HG03442 (cell line): ENCODE measurements at regions not wholly inside any gene's neighbourhood (a gene's known extent, or its start where the extent isn't known, plus 50 kb on each side); places are given as distances from the start of the nearest gene placed in this dataset.

ENCODE experiments used
- ATAC-seq: cut with Tn5 transposase; IDR thresholded peaks from one replicate; pipeline ENCODE4 v1.9.1; 2021; ENCODE audit warnings: mild to moderate bottlenecking, moderate library complexity; ENCODE audit not compliant: unreplicated experiment

- no peak for ATAC-seq
Measured at GRCh38 chr19:32138416-32138815, 207.0 kb upstream of the ZNF507 start.

GRCh38 chr19:32141840-32142511 is 203.4 kb upstream of the ZNF507 start:
- ATAC-seq: no peak

- no peak for ATAC-seq
Measured at GRCh38 chr19:32146664-32147063, 198.7 kb upstream of the ZNF507 start.

- ATAC-seq: no peak
Measured at GRCh38 chr19:32150605-32151004, 194.8 kb upstream of the ZNF507 start.

- ATAC-seq: no peak
Measured at GRCh38 chr19:32154418-32154817, 191.0 kb upstream of the ZNF507 start.

- no peak for ATAC-seq
Measured at GRCh38 chr19:32164384-32164992, 180.9 kb upstream of the ZNF507 start.

GRCh38 chr19:32165141-32165540 is 180.3 kb upstream of the ZNF507 start:
- no peak for ATAC-seq

- ATAC-seq: no peak
Measured at GRCh38 chr19:32165750-32166149, 179.7 kb upstream of the ZNF507 start.

- ATAC-seq: no peak
Measured at GRCh38 chr19:32166238-32166637, 179.2 kb upstream of the ZNF507 start.

GRCh38 chr19:32168111-32168510 is 177.3 kb upstream of the ZNF507 start:
- ATAC-seq: no peak

- no peak for ATAC-seq
Measured at GRCh38 chr19:32168606-32169005, 176.8 kb upstream of the ZNF507 start.

- ATAC-seq: no peak
Measured at GRCh38 chr19:32171719-32172151, 173.7 kb upstream of the ZNF507 start.

- ATAC-seq: no peak
Measured at GRCh38 chr19:32172566-32173160, 172.7 kb upstream of the ZNF507 start.

- no peak for ATAC-seq
Measured at GRCh38 chr19:32173836-32174235, 171.6 kb upstream of the ZNF507 start.

- ATAC-seq: no peak
Measured at GRCh38 chr19:32174386-32175113, 170.9 kb upstream of the ZNF507 start.

GRCh38 chr19:32176591-32176990 is 168.8 kb upstream of the ZNF507 start:
- ATAC-seq: no peak

- ATAC-seq: no peak
Measured at GRCh38 chr19:32177686-32178085, 167.7 kb upstream of the ZNF507 start.

- no peak for ATAC-seq
Measured at GRCh38 chr19:32178401-32178800, 167.0 kb upstream of the ZNF507 start.

- no peak for ATAC-seq
Measured at GRCh38 chr19:32178956-32179355, 166.5 kb upstream of the ZNF507 start.

GRCh38 chr19:32181216-32181920 is 164.0 kb upstream of the ZNF507 start:
- ATAC-seq: no peak
